ENCODE measurements at regions not wholly inside any gene's neighbourhood (a gene's known extent, or its start where the extent isn't known, plus 50 kb on each side); places are given as distances from the start of the nearest gene placed in this dataset.

DNA sequence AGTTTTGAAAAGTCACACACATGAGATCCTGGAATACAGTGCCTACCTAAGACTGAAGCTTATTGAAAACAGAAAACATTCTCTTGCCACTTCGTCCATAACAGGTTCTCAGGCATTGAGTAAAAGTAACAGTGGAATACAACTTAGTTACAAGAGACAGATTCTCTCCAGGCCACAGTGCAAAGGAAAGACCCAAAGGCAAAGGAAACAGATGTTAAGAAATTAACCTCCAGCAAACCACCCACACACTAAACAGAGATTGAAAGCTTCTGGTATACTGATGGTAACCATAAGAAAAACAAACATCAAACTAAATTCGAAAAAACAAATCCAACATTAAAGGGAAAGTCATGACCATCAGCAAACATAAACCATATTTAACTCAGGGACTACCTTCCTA, 914.7 kb downstream of the SLITRK5 start:
- no peak for DNase-seq (ENCODE audit: low read depth, low spot score)

DNA sequence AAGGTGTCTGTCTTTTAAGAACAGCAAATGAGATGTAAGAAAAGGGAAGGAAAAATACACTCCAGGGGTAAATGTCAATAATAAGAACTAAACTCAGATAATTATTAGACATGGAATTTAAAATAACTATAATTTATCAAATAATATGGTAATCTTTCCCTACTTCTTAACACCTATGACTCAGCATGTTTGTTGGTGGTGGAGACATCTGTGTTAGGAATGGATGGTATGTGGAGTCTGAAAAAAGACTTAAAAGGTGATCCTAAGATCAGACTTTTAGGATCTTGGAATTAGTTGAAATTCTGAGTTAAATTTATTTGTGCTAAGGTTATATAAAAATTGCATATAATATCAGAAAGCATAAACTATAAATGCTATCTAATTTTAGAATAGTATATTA, 915.1 kb downstream of the SLITRK5 start:
- no peak for DNase-seq (ENCODE audit: low read depth, low spot score)

GRCh38 chr13:88590574-88590973, 919.4 kb downstream of the SLITRK5 start:
- no peak for DNase-seq (ENCODE audit: low read depth, low spot score)

GRCh38 chr13:88592105-88592504, 920.9 kb downstream of the SLITRK5 start:
- DNase-seq (ENCODE audit: low read depth, low spot score): no peak

GRCh38 chr13:88601949-88602348, 930.8 kb downstream of the SLITRK5 start:
- DNase-seq (ENCODE audit: low read depth, low spot score): no peak

GRCh38 chr13:88602786-88603777, 931.9 kb downstream of the SLITRK5 start:
- DNase-seq (ENCODE audit: low read depth, low spot score): no peak

GRCh38 chr13:88617176-88617575, 946.0 kb downstream of the SLITRK5 start:
- no peak for DNase-seq (ENCODE audit: low read depth, low spot score)

- no peak for DNase-seq (ENCODE audit: low read depth, low spot score)
Measured at GRCh38 chr13:88622362-88622973, 951.3 kb downstream of the SLITRK5 start.

DNA sequence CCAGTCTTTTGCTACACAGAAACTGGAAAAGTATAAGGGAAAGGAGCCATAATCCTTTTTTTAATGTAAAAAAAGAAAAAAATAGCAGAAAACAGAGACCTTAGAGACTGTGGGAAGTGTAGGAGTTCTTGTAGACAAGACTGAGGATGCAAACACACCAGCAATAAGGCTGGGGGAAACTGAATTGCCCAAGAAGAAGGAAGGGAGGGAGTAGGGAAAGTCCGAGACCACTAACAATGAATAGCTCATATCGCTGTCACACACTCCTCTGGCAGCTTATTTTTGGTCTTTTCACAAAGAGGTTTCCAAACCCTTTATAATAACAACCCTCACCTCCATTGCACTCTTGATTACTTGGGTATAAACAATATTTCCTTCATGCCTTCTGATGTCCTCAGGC, 952.0 kb downstream of the SLITRK5 start:
- DNase-seq (ENCODE audit: low read depth, low spot score): no peak

DNA sequence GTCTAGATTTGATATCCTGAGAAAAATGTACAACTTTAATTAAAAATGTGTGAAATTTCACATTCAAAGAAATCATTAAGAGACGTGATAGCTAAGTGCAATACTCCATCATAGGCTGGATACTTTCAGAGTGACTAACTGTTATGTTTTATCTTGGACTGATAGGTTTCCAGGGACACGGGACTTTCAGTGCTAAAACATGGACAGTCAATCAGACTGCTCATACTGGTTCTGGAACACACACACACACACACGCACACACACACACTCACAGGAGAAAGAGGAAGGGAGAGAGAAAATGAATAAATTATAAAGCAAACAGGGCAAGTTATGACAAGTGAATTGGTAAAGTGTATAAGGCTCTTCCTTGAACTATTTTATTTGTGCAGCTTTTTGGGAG, 955.9 kb downstream of the SLITRK5 start:
- no peak for DNase-seq (ENCODE audit: low read depth, low spot score)

GRCh38 chr13:88628882-88629281, 957.7 kb downstream of the SLITRK5 start:
- DNase-seq (ENCODE audit: low read depth, low spot score): no peak

GRCh38 chr13:88637935-88638334, 966.8 kb downstream of the SLITRK5 start:
- no peak for DNase-seq (ENCODE audit: low read depth, low spot score)

DNA sequence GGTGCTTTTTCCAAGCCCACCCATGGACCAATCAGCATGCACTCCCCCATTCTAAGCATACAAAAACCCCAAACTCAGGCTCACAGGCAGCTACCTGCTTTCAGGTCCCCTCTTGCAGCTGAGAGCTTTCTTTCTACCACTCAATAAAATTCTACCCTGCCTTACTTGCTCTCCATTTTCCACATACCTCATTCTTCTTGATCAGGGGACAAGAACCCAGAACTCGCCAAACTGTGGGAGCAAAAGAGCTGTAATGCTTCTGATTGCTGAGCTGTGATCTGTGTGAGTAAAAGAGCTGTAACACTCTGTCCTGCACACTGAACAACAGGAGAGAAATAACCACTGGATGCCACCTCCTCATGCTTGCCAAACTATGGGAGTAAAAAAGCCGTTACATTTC, 972.1 kb downstream of the SLITRK5 start:
- no peak for DNase-seq (ENCODE audit: low read depth, low spot score)

DNA sequence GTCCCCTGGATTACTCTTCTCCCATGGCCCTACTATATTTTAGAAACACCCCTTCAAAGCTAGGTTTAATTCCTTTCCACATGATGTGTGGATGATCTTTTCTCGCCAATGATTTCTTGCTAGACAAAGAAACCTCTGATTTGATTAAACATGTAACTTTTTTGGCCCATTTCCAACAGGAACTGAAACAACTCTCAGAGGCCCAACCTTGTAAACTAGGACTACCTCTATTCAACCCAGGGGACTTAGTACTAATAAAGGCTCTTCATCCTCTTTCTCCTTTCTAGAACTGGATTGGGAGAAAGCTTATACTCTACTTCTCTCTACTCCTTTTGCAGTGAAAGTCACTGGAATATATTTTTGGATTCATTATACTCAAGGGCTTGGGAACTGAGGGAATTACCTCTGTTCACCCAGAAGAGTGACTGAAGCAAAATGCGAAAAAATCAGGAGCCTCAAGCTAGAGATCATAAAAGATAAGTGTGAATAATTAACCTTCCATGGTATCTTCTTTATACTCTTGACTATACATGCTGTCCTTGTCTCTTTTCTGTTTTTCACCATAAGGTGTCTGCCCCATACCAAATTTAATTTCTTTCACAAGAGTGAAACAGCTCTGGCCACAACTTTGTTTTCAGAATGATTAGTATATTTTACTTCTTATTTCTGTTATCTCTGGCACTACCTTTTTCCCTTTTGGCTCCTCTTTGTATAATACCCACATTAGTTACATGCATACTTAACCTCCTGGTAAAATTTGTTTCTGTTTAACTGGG, 977.6 kb downstream of the SLITRK5 start:
- no peak for DNase-seq (ENCODE audit: low read depth, low spot score)

- no peak for DNase-seq (ENCODE audit: low read depth, low spot score)
Measured at GRCh38 chr13:88649855-88650254, 978.7 kb downstream of the SLITRK5 start.

DNA sequence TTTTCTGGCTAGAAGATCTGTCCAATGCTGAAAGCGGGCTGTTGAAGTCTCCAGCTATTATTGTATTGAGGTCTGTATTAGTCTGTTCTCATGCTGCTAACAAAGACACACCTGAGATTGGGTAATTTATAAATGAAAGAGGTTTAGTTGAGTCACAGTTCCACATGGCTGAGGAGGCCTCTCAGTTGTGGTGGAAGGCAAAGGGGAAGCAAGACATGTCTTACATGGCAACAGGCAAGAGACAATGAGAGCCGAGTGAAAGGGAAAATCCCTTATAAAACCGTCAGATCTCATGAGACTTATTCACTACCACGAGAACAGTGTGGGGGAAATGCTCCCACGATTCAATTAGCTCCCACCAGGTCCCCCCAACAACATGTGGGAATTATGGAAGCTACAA, 980.4 kb downstream of the SLITRK5 start:
- DNase-seq (ENCODE audit: low read depth, low spot score): no peak

- DNase-seq (ENCODE audit: low read depth, low spot score): no peak
Measured at GRCh38 chr13:88656751-88657150, 985.6 kb downstream of the SLITRK5 start.

- DNase-seq (ENCODE audit: low read depth, low spot score): no peak
Measured at GRCh38 chr13:88670509-88670908, 999.3 kb downstream of the SLITRK5 start.

- no peak for DNase-seq (ENCODE audit: low read depth, low spot score)
Measured at GRCh38 chr13:88674841-88675240, 1003.7 kb downstream of the SLITRK5 start.

- no peak for DNase-seq (ENCODE audit: low read depth, low spot score)
Measured at GRCh38 chr13:88675347-88675996, 1004.3 kb downstream of the SLITRK5 start.

DNA sequence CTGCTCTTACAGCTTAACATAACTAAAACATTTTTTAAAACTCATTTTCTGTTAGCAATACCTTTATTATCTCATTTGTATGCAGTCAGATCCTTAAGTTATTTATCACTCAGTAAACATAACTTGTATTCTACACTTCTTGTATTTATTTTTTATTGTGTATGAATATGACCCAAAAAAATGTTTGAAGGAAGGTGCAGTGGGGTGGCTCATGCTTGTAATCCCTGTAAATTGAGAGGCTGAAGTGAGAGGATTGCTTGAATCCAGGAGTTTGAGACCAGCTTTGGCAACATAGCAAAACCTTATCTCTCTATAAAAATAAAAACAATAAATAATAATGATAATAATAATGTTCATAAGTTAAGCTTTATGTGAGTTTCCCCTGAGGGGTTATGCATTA, 1004.8 kb downstream of the SLITRK5 start:
- DNase-seq (ENCODE audit: low read depth, low spot score): no peak

- DNase-seq (ENCODE audit: low read depth, low spot score): no peak
Measured at GRCh38 chr13:88685459-88685858, 1014.3 kb downstream of the SLITRK5 start.

Measured in pulmonary artery endothelial cell (primary cell).